ENCODE measurements at regions not wholly inside any gene's neighbourhood (a gene's known extent, or its start where the extent isn't known, plus 50 kb on each side); places are given as distances from the start of the nearest gene placed in this dataset.

DNA sequence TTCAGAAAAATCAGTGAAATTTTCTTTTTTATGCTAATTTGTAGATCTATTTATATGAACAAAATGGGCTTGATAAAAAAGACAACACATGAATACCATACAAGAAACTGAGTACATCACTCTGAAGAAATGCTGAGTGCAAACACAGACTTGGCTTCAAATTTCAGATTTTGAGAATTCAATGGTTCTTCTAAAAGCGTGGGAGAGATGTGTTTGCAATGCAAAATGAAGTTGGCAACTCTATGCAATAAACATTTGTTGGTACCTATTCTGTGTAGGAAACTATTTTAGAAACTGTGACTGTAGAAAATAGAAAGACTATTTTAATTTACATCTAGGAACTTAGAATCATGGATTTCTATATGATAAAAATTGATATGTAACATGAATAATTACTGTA lies 1834.1 kb upstream of the CELF4 start:
- TF ChIP-seq, protein P1, sequence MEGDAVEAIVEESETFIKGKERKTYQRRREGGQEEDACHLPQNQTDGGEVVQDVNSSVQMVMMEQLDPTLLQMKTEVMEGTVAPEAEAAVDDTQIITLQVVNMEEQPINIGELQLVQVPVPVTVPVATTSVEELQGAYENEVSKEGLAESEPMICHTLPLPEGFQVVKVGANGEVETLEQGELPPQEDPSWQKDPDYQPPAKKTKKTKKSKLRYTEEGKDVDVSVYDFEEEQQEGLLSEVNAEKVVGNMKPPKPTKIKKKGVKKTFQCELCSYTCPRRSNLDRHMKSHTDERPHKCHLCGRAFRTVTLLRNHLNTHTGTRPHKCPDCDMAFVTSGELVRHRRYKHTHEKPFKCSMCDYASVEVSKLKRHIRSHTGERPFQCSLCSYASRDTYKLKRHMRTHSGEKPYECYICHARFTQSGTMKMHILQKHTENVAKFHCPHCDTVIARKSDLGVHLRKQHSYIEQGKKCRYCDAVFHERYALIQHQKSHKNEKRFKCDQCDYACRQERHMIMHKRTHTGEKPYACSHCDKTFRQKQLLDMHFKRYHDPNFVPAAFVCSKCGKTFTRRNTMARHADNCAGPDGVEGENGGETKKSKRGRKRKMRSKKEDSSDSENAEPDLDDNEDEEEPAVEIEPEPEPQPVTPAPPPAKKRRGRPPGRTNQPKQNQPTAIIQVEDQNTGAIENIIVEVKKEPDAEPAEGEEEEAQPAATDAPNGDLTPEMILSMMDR (IDR thresholded peaks at IDR 0.05): no peak
- TF ChIP-seq EZH2 (IDR thresholded peaks at IDR 0.05): no peak
